Thyroid gland (tissue), 4 donors: ENCODE measurements at regions not wholly inside any gene's neighbourhood (a gene's known extent, or its start where the extent isn't known, plus 50 kb on each side); places are given as distances from the start of the nearest gene placed in this dataset.

ENCODE experiments used
- CTCF ChIP-seq, 6 experiments: fragments of 200-600 bp in 3 of 6; fragments of 450-650 bp in 3 of 6; sonication (generic) in 3 of 6; IDR thresholded peaks; one replicate each; pipeline ENCODE4 v1.5.1; 2016 to 2019; ENCODE audit warnings: antibody characterized with exemption in 6 of 6, mild to moderate bottlenecking in 2 of 6, inconsistent platforms in 1 of 6, moderate library complexity in 1 of 6
- POLR2A ChIP-seq, 2 donors: fragments of 450-650 bp; IDR thresholded peaks; one replicate each; pipeline ENCODE4 v1.6.1; 2017; ENCODE audit warnings: antibody characterized with exemption in 2 of 2, mild to moderate bottlenecking in 2 of 2, moderate library complexity in 1 of 2

- TF ChIP-seq CTCF (IDR thresholded peaks at IDR 0.05), result no peak
- no peak for TF ChIP-seq POLR2A (IDR thresholded peaks at IDR 0.05)
These were observed 76.1 kb downstream of the SLIT2 start for GRCh38 chr4:20327808-20328207.
